COR-L47 (cell line): ENCODE measurements at regions not wholly inside any gene's neighbourhood (a gene's known extent, or its start where the extent isn't known, plus 50 kb on each side); places are given as distances from the start of the nearest gene placed in this dataset.
"Not testable (repeated sequence)": the region's sequence is repeated elsewhere in the genome, so short reads cannot be mapped to it uniquely, and the experiment has no call there.

Experiments used
- DNase-seq: peaks from one replicate; lab custom pipeline; 2025; lab: John Stamatoyannopoulos, UW

- DNase-seq = no peak
These were observed 97.7 kb upstream of the SLC25A33 start for GRCh38 chr1:9441451-9442133.

GRCh38 chr1:9442278-9442846 is 96.9 kb upstream of the SLC25A33 start:
- DNase-seq = no peak

GRCh38 chr1:9442986-9443385 is 96.3 kb upstream of the SLC25A33 start:
- no peak for DNase-seq

- no peak for DNase-seq
These were observed 95.3 kb upstream of the SLC25A33 start for GRCh38 chr1:9443913-9444445.

- DNase-seq = no peak
These were observed 94.7 kb upstream of the SLC25A33 start for GRCh38 chr1:9444532-9444931.

GRCh38 chr1:9445081-9445480 is 94.2 kb upstream of the SLC25A33 start:
- not testable (repeated sequence) for DNase-seq

GRCh38 chr1:9447215-9447960 is 91.9 kb upstream of the SLC25A33 start:
- no peak for DNase-seq

- no peak for DNase-seq
These were observed 90.8 kb upstream of the SLC25A33 start for GRCh38 chr1:9448132-9449109.

GRCh38 chr1:9449110-9449627 is 90.1 kb upstream of the SLC25A33 start:
- DNase-seq = no peak

GRCh38 chr1:9449976-9450696 is 89.1 kb upstream of the SLC25A33 start:
- no peak for DNase-seq

GRCh38 chr1:9451081-9451480 is 88.2 kb upstream of the SLC25A33 start:
- no peak for DNase-seq

- no peak for DNase-seq
These were observed 86.6 kb upstream of the SLC25A33 start for GRCh38 chr1:9452516-9453140.

- DNase-seq = no peak
These were observed 85.9 kb upstream of the SLC25A33 start for GRCh38 chr1:9453375-9453774.

- no peak for DNase-seq
These were observed 85.4 kb upstream of the SLC25A33 start for GRCh38 chr1:9453779-9454418.

- DNase-seq = no peak
These were observed 84.7 kb upstream of the SLC25A33 start for GRCh38 chr1:9454494-9455066.

- peak; percentile 36 for DNase-seq
These were observed 83.6 kb upstream of the SLC25A33 start for GRCh38 chr1:9455487-9456234.

- DNase-seq = no peak
These were observed 82.4 kb upstream of the SLC25A33 start for GRCh38 chr1:9456833-9457232.

GRCh38 chr1:9459816-9460407 is 79.4 kb upstream of the SLC25A33 start:
- DNase-seq = no peak
